K562 (cell line): ENCODE measurements at regions not wholly inside any gene's neighbourhood (a gene's known extent, or its start where the extent isn't known, plus 50 kb on each side); places are given as distances from the start of the nearest gene placed in this dataset.

ENCODE experiments used
- CBFA2T3 ChIP-seq: fragments of 450-650 bp; IDR thresholded peaks from 2 replicates; pipeline ENCODE4 v1.6.1; 2017
- ESRRB ChIP-seq: fragments of 250-450 bp; sonication (Bioruptor Pico); IDR thresholded peaks from 2 replicates; pipeline ENCODE4 v1.5.0; 2020; ENCODE audit warnings: mild to moderate bottlenecking, moderate library complexity, borderline replicate concordance
- MEIS2 ChIP-seq: fragments of 450-650 bp; IDR thresholded peaks from 2 replicates; pipeline ENCODE4 v1.6.1; 2014; ENCODE audit warnings: mild to moderate bottlenecking; ENCODE audit not compliant: partially characterized antibody
- PBX2 ChIP-seq, 2 experiments: IDR thresholded peaks in 1 of 2; conservative IDR thresholded peaks in 1 of 2; 2 replicates each; pipeline ENCODE4 v1.6.1; 2016; ENCODE audit warnings: low read depth in 2 of 2, mild to moderate bottlenecking in 1 of 2, missing compliant biosample characterization in 1 of 2, missing genetic modification characterization in 1 of 2, moderate library complexity in 1 of 2
- TEAD2 ChIP-seq: fragments of 450-650 bp; IDR thresholded peaks from 2 replicates; pipeline ENCODE4 v1.6.1; 2016; ENCODE audit warnings: missing genetic modification characterization, control low read depth, missing compliant biosample characterization
- XRCC4 ChIP-seq: IDR thresholded peaks from one replicate; pipeline ENCODE4 v1.6.1; 2011; ENCODE audit not compliant: insufficient read depth, insufficient read length; ENCODE audit errors: extremely low read depth

DNA sequence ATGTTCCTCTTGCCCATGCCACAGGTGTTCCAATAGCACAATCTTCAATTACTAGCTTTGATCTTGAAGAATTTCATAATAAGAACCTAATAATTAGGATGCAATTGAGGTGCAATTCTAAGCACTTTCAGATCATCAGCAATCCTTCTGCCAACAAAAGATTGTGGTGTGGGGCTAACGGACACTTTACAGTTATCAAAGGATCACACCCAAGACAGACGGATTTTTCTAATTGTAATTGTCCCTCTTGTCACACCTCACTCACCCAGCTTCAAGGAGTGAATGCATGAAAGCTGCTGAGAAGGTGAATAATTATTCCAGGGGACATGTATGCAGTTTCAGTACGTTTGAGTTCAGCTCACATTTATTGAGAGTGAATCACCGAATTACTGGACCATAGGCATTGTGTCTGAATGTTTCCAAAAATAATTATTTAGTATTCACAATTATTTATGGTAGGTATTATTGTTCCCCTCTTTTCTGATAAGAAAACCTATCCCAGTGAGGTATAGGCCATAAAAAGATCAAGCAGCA lies 438.5 kb upstream of the TRIB2 start (continued):
- TF ChIP-seq ESRRB (no peak), MEIS2 (peak; percentile 37), XRCC4 (no peak), CBFA2T3 (peak; percentile 66), PBX2 (CRISPR knock-in tag; IDR thresholded peaks at IDR 0.05; ENCODE audit: low read depth) (no peak), PBX2 (tag; conservative IDR thresholded peaks at IDR 0.05; ENCODE audit: low read depth) (0 out of 2 replicates have a peak, but pooled peaks have one; percentile 5), TEAD2 (tag) (peak; percentile 3; the same call in 1 of the 2 replicates)
